GM06990 (cell line): ENCODE measurements at regions not wholly inside any gene's neighbourhood (a gene's known extent, or its start where the extent isn't known, plus 50 kb on each side); places are given as distances from the start of the nearest gene placed in this dataset.

Source experiments
- DNase-seq: peaks from one replicate; pipeline ENCODE4 v3.0.0-alpha.2; 2011; ENCODE audit not compliant: insufficient read length; ENCODE audit errors: extremely low read depth
- H3K27me3 ChIP-seq: replicated peaks from 2 replicates; pipeline ENCODE4 v1.6.0; 2011; ENCODE audit warnings: low read length; ENCODE audit not compliant: control insufficient read depth, insufficient read depth
- H3K36me3 ChIP-seq: 2 replicates; pipeline ENCODE4 v1.5.1; 2011; ENCODE audit warnings: low read length; ENCODE audit not compliant: control insufficient read depth, insufficient read depth
- H3K4me3 ChIP-seq: replicated peaks from 2 replicates; pipeline ENCODE4 v1.5.1; 2011; ENCODE audit warnings: low read depth, mild to moderate bottlenecking, control low read depth, low read length
- CTCF ChIP-seq: IDR thresholded peaks from 2 replicates; pipeline ENCODE4 v1.5.1; 2011; ENCODE audit warnings: low read length, control low read depth, mild to moderate bottlenecking, inconsistent platforms; ENCODE audit not compliant: insufficient read depth, poor library complexity, severe bottlenecking

GRCh38 chr11:91979775-91980174 is 244.8 kb upstream of the FAT3 start:
- no peak for DNase-seq
- Histone ChIP-seq H3K4me3 (no peak overlapping the region), H3K36me3 (no peaks in the 10 kb centered on the region), H3K27me3 (no peaks in the 10 kb centered on the region)
- TF ChIP-seq CTCF = no peak

- Histone ChIP-seq H3K27me3 (no peaks in the 10 kb centered on the region), H3K4me3 (no peak overlapping the region), H3K36me3 (no peaks in the 10 kb centered on the region)
- no peak for DNase-seq
- TF ChIP-seq CTCF = no peak
Observed at GRCh38 chr11:91978747-91979146, 245.9 kb upstream of the FAT3 start.

- no peak for TF ChIP-seq CTCF
- no peak for DNase-seq
- no peaks in the 10 kb centered on the region for H3K36me3 ChIP-seq
- H3K4me3 ChIP-seq = no peak overlapping the region
- no peaks in the 10 kb centered on the region for H3K27me3 ChIP-seq
Observed at GRCh38 chr11:91972665-91973266, 251.9 kb upstream of the FAT3 start.

- DNase-seq = no peak
- no peak for TF ChIP-seq CTCF
- H3K36me3 ChIP-seq = no peaks in the 10 kb centered on the region
- no peaks in the 10 kb centered on the region for H3K27me3 ChIP-seq
- no peak overlapping the region for H3K4me3 ChIP-seq
Observed at GRCh38 chr11:91970624-91971023, 254.0 kb upstream of the FAT3 start.

GRCh38 chr11:91969486-91969885 is 255.1 kb upstream of the FAT3 start:
- Histone ChIP-seq H3K27me3 (no peaks in the 10 kb centered on the region), H3K36me3 (no peaks in the 10 kb centered on the region), H3K4me3 (no peak overlapping the region)
- TF ChIP-seq CTCF = no peak
- no peak for DNase-seq

- DNase-seq = no peak
- H3K36me3 ChIP-seq = no peaks in the 10 kb centered on the region
- H3K27me3 ChIP-seq = no peaks in the 10 kb centered on the region
- TF ChIP-seq CTCF = no peak
- H3K4me3 ChIP-seq = no peak overlapping the region
Observed at GRCh38 chr11:91967691-91968045, 256.9 kb upstream of the FAT3 start.
